T-helper 22 cell (primary cell): ENCODE measurements at regions not wholly inside any gene's neighbourhood (a gene's known extent, or its start where the extent isn't known, plus 50 kb on each side); places are given as distances from the start of the nearest gene placed in this dataset.
A peak's percentile ranks its signal among the peaks of the same experiment; 100 is the strongest.
"Not testable (repeated sequence)": the region's sequence is repeated elsewhere in the genome, so short reads cannot be mapped to it uniquely, and the experiment has no call there.

ENCODE experiments used
- DNase-seq: peaks from one replicate; pipeline ENCODE4 v3.0.0-alpha.2; 2020; ENCODE audit warnings: low read depth

GRCh38 chr7:65317372-65317771 is 56.3 kb upstream of the ZNF92 start:
- DNase-seq = no peak

GRCh38 chr7:65310761-65311160 is 62.9 kb upstream of the ZNF92 start:
- DNase-seq = no peak

GRCh38 chr7:65308300-65308678 is 65.4 kb upstream of the ZNF92 start:
- no peak for DNase-seq

- DNase-seq = peak; percentile 1
Observed at GRCh38 chr7:65307651-65308299, 65.9 kb upstream of the ZNF92 start.

- DNase-seq = no peak
Observed at GRCh38 chr7:65304175-65304574, 69.5 kb upstream of the ZNF92 start.

- DNase-seq = no peak
Observed at GRCh38 chr7:65302883-65303282, 70.8 kb upstream of the ZNF92 start.

GRCh38 chr7:65301007-65301406 is 72.6 kb upstream of the ZNF92 start:
- DNase-seq = no peak

- DNase-seq = no peak
Observed at GRCh38 chr7:65295409-65295808, 78.2 kb upstream of the ZNF92 start.

GRCh38 chr7:65290340-65290739 is 83.3 kb upstream of the ZNF92 start:
- not testable (repeated sequence) for DNase-seq

GRCh38 chr7:65287023-65287422 is 86.6 kb upstream of the ZNF92 start:
- DNase-seq = no peak

- no peak for DNase-seq
Observed at GRCh38 chr7:65285906-65286864, 87.5 kb upstream of the ZNF92 start.

GRCh38 chr7:65285241-65285640 is 88.4 kb upstream of the ZNF92 start:
- not testable (repeated sequence) for DNase-seq

GRCh38 chr7:65279795-65280194 is 93.9 kb upstream of the ZNF92 start:
- no peak for DNase-seq

GRCh38 chr7:65276822-65277221 is 96.8 kb upstream of the ZNF92 start:
- DNase-seq = no peak

- DNase-seq = not testable (repeated sequence)
Observed at GRCh38 chr7:65271502-65271901, 102.2 kb upstream of the ZNF92 start.

GRCh38 chr7:65269150-65269856 is 104.4 kb upstream of the ZNF92 start:
- no peak for DNase-seq

- DNase-seq = no peak
Observed at GRCh38 chr7:65268782-65269149, 104.9 kb upstream of the ZNF92 start.

- no peak for DNase-seq
Observed at GRCh38 chr7:65265933-65266519, 107.6 kb upstream of the ZNF92 start.

- no peak for DNase-seq
Observed at GRCh38 chr7:65264258-65264657, 109.4 kb upstream of the ZNF92 start.

GRCh38 chr7:65260673-65261072 is 113.0 kb upstream of the ZNF92 start:
- not testable (repeated sequence) for DNase-seq

- not testable (repeated sequence) for DNase-seq
Observed at GRCh38 chr7:65259864-65260525, 113.7 kb upstream of the ZNF92 start.

GRCh38 chr7:65254061-65254460 is 119.6 kb upstream of the ZNF92 start:
- DNase-seq = no peak
